ENCODE measurements at regions not wholly inside any gene's neighbourhood (a gene's known extent, or its start where the extent isn't known, plus 50 kb on each side); places are given as distances from the start of the nearest gene placed in this dataset.

GRCh38 chr5:50934343-50934742 lies 267.9 kb downstream of the PARP8 start:
- FAIRE-seq (no peak), DNase-seq (ENCODE audit: insufficient read length) (no peak)
- no peak for TF ChIP-seq POLR2AphosphoS5 (IDR thresholded peaks at IDR 0.05; ENCODE audit: low read depth, low read length)
- TF ChIP-seq TAF1 (IDR thresholded peaks at IDR 0.05; ENCODE audit: borderline replicate concordance, low read depth, low read length): no peak
- no peak for TF ChIP-seq POLR2A (IDR thresholded peaks at IDR 0.05; ENCODE audit: low read depth, low read length)

GRCh38 chr5:50945139-50945538 lies 278.7 kb downstream of the PARP8 start:
- DNase-seq (ENCODE audit: insufficient read length) (no peak), FAIRE-seq (no peak)
- TF ChIP-seq TAF1 (IDR thresholded peaks at IDR 0.05; ENCODE audit: borderline replicate concordance, low read depth, low read length) (no peak), POLR2AphosphoS5 (IDR thresholded peaks at IDR 0.05; ENCODE audit: low read depth, low read length) (no peak), POLR2A (IDR thresholded peaks at IDR 0.05; ENCODE audit: low read depth, low read length) (no peak)

GRCh38 chr5:50947906-50948683 lies 281.7 kb downstream of the PARP8 start:
- no peak for DNase-seq (ENCODE audit: insufficient read length)
- FAIRE-seq: no peak

GRCh38 chr5:50953290-50953689 lies 286.9 kb downstream of the PARP8 start:
- TF ChIP-seq POLR2A (IDR thresholded peaks at IDR 0.05; ENCODE audit: low read depth, low read length) (no peak), TAF1 (IDR thresholded peaks at IDR 0.05; ENCODE audit: borderline replicate concordance, low read depth, low read length) (no peak), POLR2AphosphoS5 (IDR thresholded peaks at IDR 0.05; ENCODE audit: low read depth, low read length) (no peak)
- no peak for FAIRE-seq
- no peak for DNase-seq (ENCODE audit: insufficient read length)

More at GRCh38 chr5:50947906-50948683, 281.7 kb downstream of the PARP8 start:
- no peak for TF ChIP-seq TAF1 (IDR thresholded peaks at IDR 0.05; ENCODE audit: borderline replicate concordance, low read depth, low read length)
- TF ChIP-seq POLR2AphosphoS5 (IDR thresholded peaks at IDR 0.05; ENCODE audit: low read depth, low read length): no peak
- TF ChIP-seq POLR2A (IDR thresholded peaks at IDR 0.05; ENCODE audit: low read depth, low read length): no peak

GRCh38 chr5:50958852-50959457 lies 292.5 kb downstream of the PARP8 start:
- no peak for DNase-seq (ENCODE audit: insufficient read length)
- TF ChIP-seq POLR2AphosphoS5 (IDR thresholded peaks at IDR 0.05; ENCODE audit: low read depth, low read length) (no peak), POLR2A (IDR thresholded peaks at IDR 0.05; ENCODE audit: low read depth, low read length) (no peak), TAF1 (IDR thresholded peaks at IDR 0.05; ENCODE audit: borderline replicate concordance, low read depth, low read length) (no peak)
- FAIRE-seq: peak; percentile 38

GRCh38 chr5:50962934-50963872 lies 296.8 kb downstream of the PARP8 start:
- DNase-seq (ENCODE audit: insufficient read length) (peak; percentile 61), FAIRE-seq (peak; percentile 96)
- TF ChIP-seq POLR2AphosphoS5 (IDR thresholded peaks at IDR 0.05; ENCODE audit: low read depth, low read length) (no peak), POLR2A (IDR thresholded peaks at IDR 0.05; ENCODE audit: low read depth, low read length) (no peak), TAF1 (IDR thresholded peaks at IDR 0.05; ENCODE audit: borderline replicate concordance, low read depth, low read length) (no peak)

GRCh38 chr5:50963971-50964745 lies 297.7 kb downstream of the PARP8 start:
- TF ChIP-seq POLR2AphosphoS5 (IDR thresholded peaks at IDR 0.05; ENCODE audit: low read depth, low read length) (no peak), TAF1 (IDR thresholded peaks at IDR 0.05; ENCODE audit: borderline replicate concordance, low read depth, low read length) (no peak), POLR2A (IDR thresholded peaks at IDR 0.05; ENCODE audit: low read depth, low read length) (no peak)
- no peak for DNase-seq (ENCODE audit: insufficient read length)
- no peak for FAIRE-seq

GRCh38 chr5:50964746-50965653 lies 298.6 kb downstream of the PARP8 start:
- FAIRE-seq: no peak
- TF ChIP-seq TAF1 (IDR thresholded peaks at IDR 0.05; ENCODE audit: borderline replicate concordance, low read depth, low read length) (no peak), POLR2AphosphoS5 (IDR thresholded peaks at IDR 0.05; ENCODE audit: low read depth, low read length) (no peak), POLR2A (IDR thresholded peaks at IDR 0.05; ENCODE audit: low read depth, low read length) (no peak)
- no peak for DNase-seq (ENCODE audit: insufficient read length)

GRCh38 chr5:50965654-50966375 lies 299.4 kb downstream of the PARP8 start:
- DNase-seq (ENCODE audit: insufficient read length): no peak
- no peak for FAIRE-seq
- TF ChIP-seq TAF1 (IDR thresholded peaks at IDR 0.05; ENCODE audit: borderline replicate concordance, low read depth, low read length) (no peak), POLR2AphosphoS5 (IDR thresholded peaks at IDR 0.05; ENCODE audit: low read depth, low read length) (no peak), POLR2A (IDR thresholded peaks at IDR 0.05; ENCODE audit: low read depth, low read length) (no peak)
